ENCODE measurements at regions not wholly inside any gene's neighbourhood (a gene's known extent, or its start where the extent isn't known, plus 50 kb on each side); places are given as distances from the start of the nearest gene placed in this dataset.

DNA sequence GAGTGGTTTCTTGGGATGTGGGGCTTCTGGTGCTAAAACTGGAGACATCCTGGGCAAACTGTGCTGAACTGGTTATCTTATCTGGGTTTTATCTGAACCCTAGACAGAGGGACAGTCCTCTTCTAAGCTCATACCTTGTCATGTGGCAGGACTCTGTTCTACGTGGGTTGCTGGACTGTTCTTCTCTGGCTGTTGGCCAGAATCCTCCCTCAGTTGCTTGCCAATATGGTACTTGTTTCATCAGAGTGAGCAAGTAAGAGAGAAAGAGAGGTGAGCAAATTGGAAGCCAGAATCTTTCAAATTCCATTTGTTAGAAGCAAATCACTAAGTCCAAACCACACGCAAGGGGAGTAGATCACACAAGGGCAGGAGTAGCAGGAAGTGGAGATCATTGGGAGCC, 291.5 kb upstream of the TBL1XR1 start:
- TF ChIP-seq, protein P1, sequence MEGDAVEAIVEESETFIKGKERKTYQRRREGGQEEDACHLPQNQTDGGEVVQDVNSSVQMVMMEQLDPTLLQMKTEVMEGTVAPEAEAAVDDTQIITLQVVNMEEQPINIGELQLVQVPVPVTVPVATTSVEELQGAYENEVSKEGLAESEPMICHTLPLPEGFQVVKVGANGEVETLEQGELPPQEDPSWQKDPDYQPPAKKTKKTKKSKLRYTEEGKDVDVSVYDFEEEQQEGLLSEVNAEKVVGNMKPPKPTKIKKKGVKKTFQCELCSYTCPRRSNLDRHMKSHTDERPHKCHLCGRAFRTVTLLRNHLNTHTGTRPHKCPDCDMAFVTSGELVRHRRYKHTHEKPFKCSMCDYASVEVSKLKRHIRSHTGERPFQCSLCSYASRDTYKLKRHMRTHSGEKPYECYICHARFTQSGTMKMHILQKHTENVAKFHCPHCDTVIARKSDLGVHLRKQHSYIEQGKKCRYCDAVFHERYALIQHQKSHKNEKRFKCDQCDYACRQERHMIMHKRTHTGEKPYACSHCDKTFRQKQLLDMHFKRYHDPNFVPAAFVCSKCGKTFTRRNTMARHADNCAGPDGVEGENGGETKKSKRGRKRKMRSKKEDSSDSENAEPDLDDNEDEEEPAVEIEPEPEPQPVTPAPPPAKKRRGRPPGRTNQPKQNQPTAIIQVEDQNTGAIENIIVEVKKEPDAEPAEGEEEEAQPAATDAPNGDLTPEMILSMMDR (IDR thresholded peaks at IDR 0.05), result no peak
- no peak for TF ChIP-seq EZH2 (IDR thresholded peaks at IDR 0.05; ENCODE audit: borderline replicate concordance, insufficient read depth, low read depth, low read length, poor library complexity, severe bottlenecking)
